Right renal cortex interstitium (tissue), 3 donors: ENCODE measurements at regions not wholly inside any gene's neighbourhood (a gene's known extent, or its start where the extent isn't known, plus 50 kb on each side); places are given as distances from the start of the nearest gene placed in this dataset.

ENCODE experiments used
- DNase-seq, 3 donors: peaks; one replicate each; pipeline ENCODE4 v3.0.0-alpha.2; 2013; ENCODE audit warnings: low read depth in 3 of 3, low spot score in 2 of 3

GRCh38 chr6:111984516-111985201, 69.2 kb upstream of the CCN6 start:
- no peak for DNase-seq

GRCh38 chr6:111985202-111985731, 68.6 kb upstream of the CCN6 start:
- no peak for DNase-seq

GRCh38 chr6:111986651-111987050, 67.3 kb upstream of the CCN6 start:
- no peak for DNase-seq

- no peak for DNase-seq
Observed at GRCh38 chr6:111987295-111987694, 66.6 kb upstream of the CCN6 start.

- no peak for DNase-seq
Observed at GRCh38 chr6:111988926-111989325, 65.0 kb upstream of the CCN6 start.

- DNase-seq = no peak
Observed at GRCh38 chr6:111989743-111990142, 64.2 kb upstream of the CCN6 start.

GRCh38 chr6:111990214-111990613, 63.7 kb upstream of the CCN6 start:
- no peak for DNase-seq

GRCh38 chr6:111992851-111993250, 61.1 kb upstream of the CCN6 start:
- no peak for DNase-seq

- DNase-seq = no peak
Observed at GRCh38 chr6:111993342-111993741, 60.6 kb upstream of the CCN6 start.

GRCh38 chr6:111994791-111995190, 59.1 kb upstream of the CCN6 start:
- no peak for DNase-seq

- DNase-seq = no peak
Observed at GRCh38 chr6:111995404-111995803, 58.5 kb upstream of the CCN6 start.

GRCh38 chr6:111996144-111996865, 57.6 kb upstream of the CCN6 start:
- DNase-seq = no peak

- peak in 1 of 3 donors; percentile 68 for DNase-seq
Observed at GRCh38 chr6:111997078-111997852, 56.6 kb upstream of the CCN6 start.

GRCh38 chr6:111997853-111998208, 56.1 kb upstream of the CCN6 start:
- DNase-seq = no peak

GRCh38 chr6:112002307-112002706, 51.6 kb upstream of the CCN6 start:
- no peak for DNase-seq
